Erythroblast (primary cell): ENCODE measurements at regions not wholly inside any gene's neighbourhood (a gene's known extent, or its start where the extent isn't known, plus 50 kb on each side); places are given as distances from the start of the nearest gene placed in this dataset.
"Not testable (repeated sequence)": the region's sequence is repeated elsewhere in the genome, so short reads cannot be mapped to it uniquely, and the experiment has no call there.

ENCODE experiments used
- DNase-seq, 2 experiments: peaks; one replicate each; lab custom pipeline; 2025; lab: John Stamatoyannopoulos, UW
- GATA1 ChIP-seq: IDR thresholded peaks from 2 replicates; pipeline ENCODE4 v1.6.1; 2011; ENCODE audit warnings: low read depth, mild to moderate bottlenecking, control low read depth, low read length, moderate library complexity
- POLR2A ChIP-seq: IDR thresholded peaks from 2 replicates; pipeline ENCODE4 v1.6.1; 2011; ENCODE audit warnings: mild to moderate bottlenecking, low read length

DNA sequence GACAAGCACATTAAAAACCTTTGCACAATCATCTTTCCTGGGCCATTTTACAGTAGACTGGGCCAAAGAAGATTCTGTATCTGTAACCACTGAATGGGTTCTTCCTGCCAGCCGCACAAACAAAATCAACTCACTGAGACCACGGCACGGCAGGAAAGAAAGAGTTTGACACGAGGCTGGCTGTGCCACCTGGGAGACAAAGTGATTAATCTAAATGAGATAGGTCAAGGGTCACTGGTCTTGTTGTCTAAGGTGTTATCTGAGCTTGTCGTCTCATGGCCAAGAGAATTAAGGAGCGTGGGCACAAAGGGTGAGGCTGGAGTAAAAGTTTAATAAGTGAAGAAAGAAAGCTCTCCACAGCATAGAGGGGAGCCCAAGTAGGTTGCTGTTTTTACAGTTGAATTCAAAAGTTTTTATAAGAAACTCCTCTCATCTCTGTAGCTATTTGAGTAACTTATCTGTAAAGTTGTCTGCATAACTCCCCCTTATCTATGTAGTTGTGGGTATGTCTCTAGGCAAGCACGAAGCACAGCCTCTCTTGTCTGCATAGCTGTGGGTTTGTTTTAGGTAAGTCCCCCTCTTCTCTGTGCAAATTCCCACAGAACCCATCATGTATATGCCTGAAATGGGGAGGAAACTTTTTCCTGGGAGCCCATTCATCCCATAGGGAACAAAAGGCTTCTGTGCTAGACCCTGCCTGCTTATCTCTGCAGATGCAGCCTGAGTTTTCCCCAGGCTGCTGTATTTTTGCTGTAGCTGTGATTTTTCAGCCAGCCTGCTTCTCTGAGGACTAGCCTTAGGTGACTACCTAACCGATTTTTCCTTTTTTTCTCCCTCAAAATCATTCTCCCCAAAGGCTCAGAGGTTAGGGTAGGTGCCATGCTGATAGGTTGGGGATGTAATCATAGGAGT lies 1314.6 kb upstream of the TMEM132C start:
- TF ChIP-seq GATA1 (no peak), POLR2A (no peak)
- no peak for DNase-seq

DNA sequence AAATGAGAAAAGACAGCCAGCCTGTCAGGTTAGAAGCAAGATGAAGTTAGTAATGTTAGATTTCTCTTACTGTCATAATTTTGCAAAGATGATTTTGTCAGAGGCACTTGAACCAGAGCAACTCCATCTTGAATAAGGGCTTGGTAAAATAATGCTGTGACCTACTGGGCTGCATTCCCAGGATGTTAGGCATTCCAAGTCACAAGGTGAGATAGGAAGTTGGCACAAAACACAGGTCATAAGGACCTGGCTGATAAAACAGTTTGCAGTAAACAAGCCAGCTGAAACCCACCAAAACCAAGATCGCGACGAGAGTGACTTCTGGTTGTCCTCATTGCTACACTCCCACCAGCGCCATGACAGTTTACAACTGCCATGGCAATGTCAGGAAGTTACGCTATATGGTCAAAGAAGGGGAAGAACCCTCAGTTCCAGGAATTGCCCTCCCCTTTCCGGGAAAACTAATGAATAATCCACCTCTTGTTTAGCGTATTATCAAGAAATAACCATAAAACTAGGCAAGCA lies 1313.5 kb upstream of the TMEM132C start:
- no peak for TF ChIP-seq POLR2A
- no peak for TF ChIP-seq GATA1
- DNase-seq, result peak in 1 of 2 experiments; percentile 0

GRCh38 chr12:126960221-126960620 lies 1306.7 kb upstream of the TMEM132C start:
- DNase-seq, result no peak
- TF ChIP-seq GATA1 (no peak), POLR2A (no peak)

- no peak for DNase-seq
- TF ChIP-seq POLR2A (no peak), GATA1 (no peak)
These were observed 1306.3 kb upstream of the TMEM132C start for GRCh38 chr12:126960709-126961108.

- DNase-seq, result no peak
- TF ChIP-seq POLR2A, result no peak
- no peak for TF ChIP-seq GATA1
These were observed 1303.1 kb upstream of the TMEM132C start for GRCh38 chr12:126963825-126964224.

DNA sequence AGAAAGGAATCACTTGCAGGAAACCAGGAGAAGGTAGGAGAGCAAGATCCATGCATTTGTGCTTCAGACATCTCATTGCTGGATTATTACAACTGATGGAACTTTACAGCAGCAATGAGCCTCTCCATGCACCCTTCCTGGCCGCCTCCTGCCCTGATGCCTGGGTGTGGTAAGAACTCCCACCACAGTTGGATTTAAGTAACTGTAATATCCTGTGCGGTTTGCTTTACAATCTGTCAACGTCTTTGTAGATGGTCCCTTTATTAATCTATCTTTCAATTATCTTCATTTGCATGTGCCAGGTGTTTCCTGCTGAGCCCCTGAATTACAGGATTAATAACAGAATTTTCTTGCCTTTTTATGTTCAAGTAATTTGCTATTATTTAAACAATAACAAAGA lies 1300.5 kb upstream of the TMEM132C start:
- no peak for DNase-seq
- TF ChIP-seq GATA1, result no peak
- TF ChIP-seq POLR2A, result no peak

- no peak for TF ChIP-seq GATA1
- no peak for TF ChIP-seq POLR2A
- no peak for DNase-seq
These were observed 1299.8 kb upstream of the TMEM132C start for GRCh38 chr12:126967152-126967551.

GRCh38 chr12:126974779-126975178 lies 1292.2 kb upstream of the TMEM132C start:
- DNase-seq, result no peak
- TF ChIP-seq GATA1 (no peak), POLR2A (no peak)

DNA sequence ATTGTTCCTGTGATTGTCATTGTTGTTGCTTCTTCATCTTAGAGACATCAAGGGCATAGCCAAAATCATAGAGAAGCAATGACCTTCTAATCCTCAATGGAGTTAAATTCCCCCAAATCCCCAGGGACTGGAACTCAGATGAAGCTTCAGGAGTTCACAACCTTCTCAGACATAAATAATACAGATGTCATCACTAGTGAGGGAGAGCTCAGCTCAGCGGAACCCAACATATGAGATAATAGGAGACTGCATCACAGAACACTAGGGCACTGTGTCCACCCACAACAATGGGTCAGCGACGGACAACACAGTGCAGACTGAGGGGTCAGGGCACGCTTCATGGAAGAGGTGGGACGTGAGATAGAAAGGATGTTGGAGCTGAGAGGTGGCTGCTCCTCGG lies 1290.4 kb upstream of the TMEM132C start:
- DNase-seq, result no peak
- TF ChIP-seq GATA1 (no peak), POLR2A (no peak)

DNA sequence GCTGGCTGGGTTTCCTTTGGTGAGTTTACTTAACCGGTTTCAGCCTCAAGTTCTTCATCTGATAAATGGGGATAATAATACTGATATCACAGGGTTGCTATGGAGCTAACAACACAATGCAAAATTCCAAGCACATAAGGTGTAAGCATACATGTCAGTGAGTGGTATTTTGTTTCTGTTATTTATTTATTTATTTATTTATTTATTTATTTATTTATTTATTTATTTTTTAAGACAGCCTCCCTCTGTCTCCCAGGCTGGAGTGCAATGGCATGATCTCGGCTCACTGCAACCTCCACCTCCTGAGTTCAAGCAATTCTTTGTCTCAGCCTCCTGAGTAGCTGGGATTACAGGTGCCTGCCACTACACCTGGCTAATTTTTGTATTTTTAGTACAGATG lies 1287.4 kb upstream of the TMEM132C start:
- DNase-seq, result not testable (repeated sequence)

GRCh38 chr12:126982707-126983106 lies 1284.3 kb upstream of the TMEM132C start:
- no peak for TF ChIP-seq GATA1
- TF ChIP-seq POLR2A, result no peak
- no peak for DNase-seq

- not testable (repeated sequence) for DNase-seq
These were observed 1283.2 kb upstream of the TMEM132C start for GRCh38 chr12:126983735-126984134.

- DNase-seq, result not testable (repeated sequence)
These were observed 1281.3 kb upstream of the TMEM132C start for GRCh38 chr12:126985663-126986062.

- no peak for DNase-seq
- no peak for TF ChIP-seq POLR2A
- TF ChIP-seq GATA1, result no peak
These were observed 1277.4 kb upstream of the TMEM132C start for GRCh38 chr12:126989532-126989931.

- DNase-seq, result no peak
These were observed 1273.1 kb upstream of the TMEM132C start for GRCh38 chr12:126993898-126994297.

DNA sequence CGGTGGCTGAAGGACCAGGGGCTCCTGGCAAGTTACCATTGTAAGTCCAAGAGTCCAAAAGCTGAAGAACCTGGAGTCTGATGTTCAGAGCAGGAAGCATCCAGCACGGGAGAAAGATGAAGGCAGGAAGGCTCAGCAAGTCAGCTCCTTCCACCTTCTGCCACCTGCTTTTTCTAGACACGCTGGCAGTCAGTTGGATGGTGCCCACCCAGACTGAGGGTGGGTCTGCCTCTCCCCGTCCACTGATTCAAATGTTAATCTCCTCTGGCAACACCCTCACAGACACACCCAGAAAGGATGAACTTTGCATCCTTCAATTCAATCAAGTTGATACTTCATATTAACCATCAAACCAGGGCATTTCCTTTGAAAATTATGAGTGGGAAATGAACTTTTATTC lies 1272.4 kb upstream of the TMEM132C start:
- no peak for TF ChIP-seq POLR2A
- TF ChIP-seq GATA1, result no peak
- DNase-seq, result no peak

More at GRCh38 chr12:126993898-126994297, 1273.1 kb upstream of the TMEM132C start:
- TF ChIP-seq GATA1, result no peak
- TF ChIP-seq POLR2A, result no peak
